ENCODE measurements at regions not wholly inside any gene's neighbourhood (a gene's known extent, or its start where the extent isn't known, plus 50 kb on each side); places are given as distances from the start of the nearest gene placed in this dataset.

DNA sequence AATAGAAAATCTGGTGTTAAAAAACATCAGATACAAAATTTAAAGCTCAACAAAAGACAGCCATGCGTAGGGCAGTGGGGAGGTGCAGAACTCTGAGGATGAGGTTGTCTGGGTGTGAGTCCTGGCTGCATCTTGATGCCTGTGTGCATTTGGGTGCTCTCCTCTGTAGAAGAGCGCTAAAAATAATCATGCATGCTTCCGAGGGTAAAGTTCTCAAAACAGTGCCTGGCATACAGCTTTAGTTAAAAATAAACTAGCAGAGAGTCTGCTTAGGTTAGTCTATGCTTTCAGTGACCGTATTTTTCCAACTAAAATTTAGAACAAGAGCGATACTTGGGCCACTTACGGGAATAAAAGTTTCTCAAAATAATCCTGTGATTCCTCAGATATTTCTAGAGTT lies 55.5 kb upstream of the SPATA31C2 start:
- TF ChIP-seq CTCF (conservative IDR thresholded peaks at IDR 0.05; ENCODE audit: low read length) (no peak), EZH2phosphoT487 (IDR thresholded peaks at IDR 0.05; ENCODE audit: borderline replicate concordance) (no peak)

Data from Loucy (cell line).